MM.1S (cell line): ENCODE measurements at regions not wholly inside any gene's neighbourhood (a gene's known extent, or its start where the extent isn't known, plus 50 kb on each side); places are given as distances from the start of the nearest gene placed in this dataset.

ENCODE experiments used
- DNase-seq: peaks from one replicate; pipeline ENCODE4 v3.0.0-alpha.2; 2015
- H2AFZ ChIP-seq: fragments of 300-600 bp; sonication (generic); 2 replicates; pipeline ENCODE4 v1.6.0; 2016; ENCODE audit warnings: antibody characterized with exemption, low read length
- H3F3A ChIP-seq: fragments of 300-600 bp; sonication (generic); 2 replicates; pipeline ENCODE4 v1.6.1; 2016; ENCODE audit warnings: mild to moderate bottlenecking, antibody characterized with exemption, low read length, moderate library complexity, mixed read lengths; ENCODE audit not compliant: insufficient read depth
- H3K27ac ChIP-seq: fragments of 300-600 bp; sonication (generic); 2 replicates; pipeline ENCODE4 v1.5.1; 2016; ENCODE audit warnings: mild to moderate bottlenecking, low read length
- H3K27me3 ChIP-seq: fragments of 300-600 bp; sonication (generic); replicated peaks from 2 replicates; pipeline ENCODE4 v1.6.0; 2016; ENCODE audit warnings: low read length; ENCODE audit not compliant: insufficient read depth
- H3K36me3 ChIP-seq: fragments of 300-600 bp; sonication (generic); replicated peaks from 2 replicates; pipeline ENCODE4 v1.6.1; 2016; ENCODE audit warnings: mild to moderate bottlenecking, low read length, mixed read lengths; ENCODE audit not compliant: insufficient read depth
- H3K4me1 ChIP-seq: fragments of 300-600 bp; sonication (generic); 2 replicates; pipeline ENCODE4 v1.6.1; 2016; ENCODE audit warnings: low read length, mixed read lengths
- H3K4me2 ChIP-seq: fragments of 300-600 bp; sonication (generic); 2 replicates; pipeline ENCODE4 v1.6.0; 2016; ENCODE audit warnings: low read depth, low read length
- H3K4me3 ChIP-seq: fragments of 300-600 bp; sonication (generic); 2 replicates; pipeline ENCODE4 v1.5.1; 2016; ENCODE audit warnings: low read length, mixed read lengths
- H3K79me2 ChIP-seq: fragments of 300-600 bp; sonication (generic); 2 replicates; pipeline ENCODE4 v1.6.1; 2016; ENCODE audit warnings: mixed run types, low read length, mixed read lengths
- H3K9ac ChIP-seq: fragments of 300-600 bp; sonication (generic); 2 replicates; pipeline ENCODE4 v1.6.1; 2016; ENCODE audit warnings: low read length, mixed read lengths
- H3K9me2 ChIP-seq: fragments of 300-600 bp; sonication (generic); replicated peaks from 2 replicates; pipeline ENCODE4 v1.6.1; 2016; ENCODE audit warnings: mild to moderate bottlenecking, low read length, mixed read lengths; ENCODE audit not compliant: insufficient read depth
- H3K9me3 ChIP-seq: fragments of 300-600 bp; sonication (generic); replicated peaks from 2 replicates; pipeline ENCODE4 v1.6.1; 2016; ENCODE audit warnings: mild to moderate bottlenecking, low read length, mixed read lengths; ENCODE audit not compliant: insufficient read depth
- H4K20me1 ChIP-seq: fragments of 300-600 bp; sonication (generic); 2 replicates; pipeline ENCODE4 v1.6.1; 2016; ENCODE audit warnings: mild to moderate bottlenecking, low read length, moderate library complexity, mixed read lengths; ENCODE audit not compliant: insufficient read depth
- CTCF ChIP-seq: fragments of 300-600 bp; sonication (generic); IDR thresholded peaks from 2 replicates; pipeline ENCODE4 v1.5.1; 2016; ENCODE audit warnings: antibody characterized with exemption, low read length, mixed read lengths
- EZH2 ChIP-seq: fragments of 300-600 bp; sonication (generic); optimal IDR thresholded peaks from 2 replicates; pipeline ENCODE3; 2017; ENCODE audit warnings: low read depth, mild to moderate bottlenecking, antibody characterized with exemption, low read length, mixed read lengths
- EZH2phosphoT487 ChIP-seq: fragments of 300-600 bp; sonication (generic); IDR thresholded peaks from 2 replicates; pipeline ENCODE4 v1.6.1; 2018; ENCODE audit warnings: antibody characterized with exemption, low read length

DNA sequence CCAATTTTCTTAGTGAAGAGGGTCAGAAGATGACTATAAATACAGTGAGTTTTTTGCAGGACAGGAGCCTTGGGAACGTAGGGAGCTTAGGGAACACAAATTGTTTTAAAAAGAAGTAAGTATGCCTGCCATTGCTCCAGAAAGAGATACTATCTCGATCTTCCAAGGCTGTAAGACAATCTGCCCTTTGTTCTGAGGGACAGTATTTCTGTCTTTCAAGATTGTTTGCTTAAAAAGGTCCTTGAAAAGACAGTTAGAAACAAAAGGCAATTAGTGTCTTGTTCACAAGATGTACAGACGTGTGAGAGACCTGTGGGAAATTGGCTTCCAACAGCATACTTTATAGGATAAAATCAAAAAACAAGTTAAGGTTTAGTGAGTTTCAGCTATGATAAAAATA is 321.2 kb upstream of the FAR2 start:
- H3K9me3 ChIP-seq: no peaks in the 10 kb centered on the region
- H3K27me3 ChIP-seq: no peaks in the 10 kb centered on the region
- no peak overlapping the region for H3K27ac ChIP-seq
- H3K36me3 ChIP-seq: no peaks in the 10 kb centered on the region
- no peaks in the 10 kb centered on the region for H3K4me1 ChIP-seq
- no peaks in the 10 kb centered on the region for H3K9me2 ChIP-seq
- H2AFZ ChIP-seq: no peak overlapping the region
- no peak overlapping the region for H3K4me2 ChIP-seq
- no peak for DNase-seq
- no peaks in the 10 kb centered on the region for H4K20me1 ChIP-seq
- TF ChIP-seq EZH2: no peak
- TF ChIP-seq EZH2phosphoT487: no peak
- TF ChIP-seq CTCF: no peak
- no peak overlapping the region for H3K9ac ChIP-seq
- H3F3A ChIP-seq: no peaks in the 10 kb centered on the region
- no peak overlapping the region for H3K4me3 ChIP-seq
- no peaks in the 10 kb centered on the region for H3K79me2 ChIP-seq

DNA sequence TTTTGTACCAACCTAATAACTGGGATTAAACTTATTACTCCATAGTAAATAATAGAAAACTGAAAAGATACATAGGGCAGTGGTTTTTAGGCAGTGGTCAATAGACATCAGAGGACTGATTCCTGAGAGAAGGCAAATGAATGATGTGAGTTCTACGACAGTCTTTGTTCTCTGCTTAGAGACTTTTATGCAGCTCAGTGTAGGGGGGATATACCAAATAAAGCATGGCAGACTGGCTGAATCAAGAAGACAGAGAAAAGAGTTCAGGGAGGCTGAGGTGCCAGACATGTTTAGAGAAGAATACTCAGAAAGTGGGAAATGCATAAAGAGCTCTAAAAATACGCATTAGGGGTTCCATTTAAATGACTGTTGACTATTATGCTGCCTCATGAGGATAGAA is 320.8 kb upstream of the FAR2 start:
- H2AFZ ChIP-seq: no peak overlapping the region
- no peaks in the 10 kb centered on the region for H3K4me1 ChIP-seq
- no peak overlapping the region for H3K27ac ChIP-seq
- H3K9me3 ChIP-seq: no peaks in the 10 kb centered on the region
- H3K79me2 ChIP-seq: no peaks in the 10 kb centered on the region
- no peak overlapping the region for H3K9ac ChIP-seq
- H4K20me1 ChIP-seq: no peaks in the 10 kb centered on the region
- H3K36me3 ChIP-seq: no peaks in the 10 kb centered on the region
- no peaks in the 10 kb centered on the region for H3K9me2 ChIP-seq
- no peaks in the 10 kb centered on the region for H3F3A ChIP-seq
- no peaks in the 10 kb centered on the region for H3K27me3 ChIP-seq
- TF ChIP-seq EZH2: no peak
- TF ChIP-seq EZH2phosphoT487: no peak
- TF ChIP-seq CTCF: no peak
- DNase-seq: no peak
- no peak overlapping the region for H3K4me2 ChIP-seq
- no peak overlapping the region for H3K4me3 ChIP-seq

DNA sequence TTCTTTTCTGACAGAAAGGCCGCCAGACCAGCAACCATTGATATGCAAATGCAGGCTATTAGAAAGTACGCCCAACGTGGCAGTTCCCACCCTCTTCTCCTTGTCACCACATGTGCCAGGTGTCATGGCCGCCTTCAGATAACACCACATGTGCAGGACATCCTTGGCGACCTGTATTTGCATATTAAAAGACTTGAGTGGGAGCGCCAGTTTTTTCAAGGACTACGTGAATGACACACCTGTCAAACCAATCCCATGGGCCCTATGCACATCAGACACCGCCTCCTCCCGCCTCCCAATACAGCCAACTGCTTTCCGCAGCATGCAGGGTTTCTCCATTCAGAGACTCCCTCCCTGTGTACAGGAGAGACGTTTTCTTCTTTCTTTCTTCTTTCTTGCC is 318.6 kb upstream of the FAR2 start:
- H4K20me1 ChIP-seq: no peaks in the 10 kb centered on the region
- no peaks in the 10 kb centered on the region for H3K9me3 ChIP-seq
- H3K4me3 ChIP-seq: no peak overlapping the region
- H3K4me1 ChIP-seq: no peaks in the 10 kb centered on the region
- no peaks in the 10 kb centered on the region for H3K9me2 ChIP-seq
- no peaks in the 10 kb centered on the region for H3K27me3 ChIP-seq
- no peaks in the 10 kb centered on the region for H3K36me3 ChIP-seq
- H2AFZ ChIP-seq: no peak overlapping the region
- no peaks in the 10 kb centered on the region for H3K79me2 ChIP-seq
- H3K4me2 ChIP-seq: no peak overlapping the region
- TF ChIP-seq EZH2phosphoT487 (no peak), CTCF (no peak), EZH2 (no peak)
- no peaks in the 10 kb centered on the region for H3F3A ChIP-seq
- no peak overlapping the region for H3K9ac ChIP-seq
- DNase-seq: no peak
- H3K27ac ChIP-seq: no peak overlapping the region
